HEK293T (cell line): ENCODE measurements at regions not wholly inside any gene's neighbourhood (a gene's known extent, or its start where the extent isn't known, plus 50 kb on each side); places are given as distances from the start of the nearest gene placed in this dataset.

Experiments
- CTCF ChIA-PET: fragments of 350-600 bp; formaldehyde crosslinking; extraction: SDS; loops from one replicate; lab custom pipeline; 2021; ENCODE audit warnings: antibody characterized with exemption, inconsistent platforms; lab: Yijun Ruan, JAX
- POLR2A ChIA-PET: fragments of 350-600 bp; formaldehyde crosslinking; extraction: SDS; loops from one replicate; lab custom pipeline; 2020; ENCODE audit warnings: antibody characterized with exemption, inconsistent platforms; lab: Yijun Ruan, JAX
- DNase-seq: peaks from one replicate; pipeline ENCODE4 v3.0.0; 2012; ENCODE audit warnings: mixed read lengths; ENCODE audit errors: extremely low spot score
- ARNT ChIP-seq: fragments of 450-650 bp; IDR thresholded peaks from 2 replicates; pipeline ENCODE4 v1.6.1; 2017; ENCODE audit warnings: mild to moderate bottlenecking
- BHLHE40 ChIP-seq: fragments of 450-650 bp; IDR thresholded peaks from 2 replicates; pipeline ENCODE4 v1.6.1; 2016; ENCODE audit warnings: mild to moderate bottlenecking, moderate library complexity, borderline replicate concordance
- CTBP1 ChIP-seq: fragments of 450-650 bp; IDR thresholded peaks from 2 replicates; pipeline ENCODE4 v1.6.1; 2016; ENCODE audit warnings: borderline replicate concordance
- ELF4 ChIP-seq: fragments of 450-650 bp; IDR thresholded peaks from 2 replicates; pipeline ENCODE4 v1.6.1; 2017; ENCODE audit warnings: antibody characterized with exemption
- FOXA1 ChIP-seq: fragments of 450-650 bp; IDR thresholded peaks from 2 replicates; pipeline ENCODE4 v1.6.1; 2016; ENCODE audit warnings: mild to moderate bottlenecking
- FOXK2 ChIP-seq: fragments of 450-650 bp; IDR thresholded peaks from 2 replicates; pipeline ENCODE4 v1.6.1; 2016; ENCODE audit warnings: mild to moderate bottlenecking
- FOXM1 ChIP-seq: fragments of 450-650 bp; IDR thresholded peaks from 2 replicates; pipeline ENCODE4 v1.6.1; 2017; ENCODE audit warnings: mild to moderate bottlenecking, borderline replicate concordance
- HDGF ChIP-seq: fragments of 450-650 bp; IDR thresholded peaks from 2 replicates; pipeline ENCODE4 v1.6.1; 2017; ENCODE audit warnings: antibody characterized with exemption, borderline replicate concordance
- L3MBTL2 ChIP-seq: fragments of 450-650 bp; conservative IDR thresholded peaks from 2 replicates; pipeline ENCODE4 v1.6.1; 2016; ENCODE audit warnings: mild to moderate bottlenecking
- LEF1 ChIP-seq: fragments of 450-650 bp; IDR thresholded peaks from 2 replicates; pipeline ENCODE4 v1.6.1; 2017; ENCODE audit warnings: mild to moderate bottlenecking, borderline replicate concordance
- NFRKB ChIP-seq: fragments of 450-650 bp; IDR thresholded peaks from 2 replicates; pipeline ENCODE4 v1.6.1; 2016; ENCODE audit warnings: mild to moderate bottlenecking, moderate library complexity
- SP1 ChIP-seq: fragments of 450-650 bp; IDR thresholded peaks from 2 replicates; pipeline ENCODE4 v1.6.1; 2017
- SUZ12 ChIP-seq: fragments of 450-650 bp; IDR thresholded peaks from 2 replicates; pipeline ENCODE4 v1.6.1; 2016; ENCODE audit warnings: mild to moderate bottlenecking
- TARDBP ChIP-seq: fragments of 450-650 bp; IDR thresholded peaks from 2 replicates; pipeline ENCODE4 v1.6.1; 2016
- ZNF384 ChIP-seq: fragments of 450-650 bp; IDR thresholded peaks from 2 replicates; pipeline ENCODE4 v1.6.1; 2016
- TF ChIP-seq, protein P1 (sequence below): fragments of 450-650 bp; IDR thresholded peaks from 2 replicates; pipeline ENCODE4 v1.6.1; 2016

DNA sequence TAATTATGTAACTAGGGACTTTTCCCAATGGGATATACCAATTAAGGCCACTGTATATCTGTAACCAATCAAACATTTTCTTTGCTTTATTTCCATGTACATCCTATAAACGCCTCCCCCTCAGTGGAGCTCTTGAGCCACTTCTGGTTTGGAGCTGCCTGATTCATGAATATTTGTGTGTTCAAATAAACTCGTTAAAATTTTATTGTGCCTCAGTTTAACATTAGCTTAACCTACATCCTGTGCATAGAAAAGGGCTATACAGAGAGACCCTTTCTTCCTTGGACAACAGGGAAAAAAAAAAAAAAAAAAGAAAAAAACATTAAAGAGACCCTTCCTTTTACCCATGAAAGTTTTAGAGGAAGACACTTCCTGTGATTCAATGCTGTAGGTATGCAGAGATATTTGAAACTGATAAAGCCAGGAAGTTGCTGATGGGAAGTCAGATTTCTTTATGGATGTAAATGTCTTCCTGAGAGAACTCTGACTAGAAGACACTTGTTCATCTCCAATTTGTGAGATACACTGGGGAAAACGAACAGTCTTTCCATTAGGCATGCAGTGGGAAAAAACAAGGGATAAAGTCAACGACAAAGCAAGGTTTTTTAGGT is 614.6 kb upstream of the SOX11 start:
- POLR2A ChIA-PET: no interaction called here

DNA sequence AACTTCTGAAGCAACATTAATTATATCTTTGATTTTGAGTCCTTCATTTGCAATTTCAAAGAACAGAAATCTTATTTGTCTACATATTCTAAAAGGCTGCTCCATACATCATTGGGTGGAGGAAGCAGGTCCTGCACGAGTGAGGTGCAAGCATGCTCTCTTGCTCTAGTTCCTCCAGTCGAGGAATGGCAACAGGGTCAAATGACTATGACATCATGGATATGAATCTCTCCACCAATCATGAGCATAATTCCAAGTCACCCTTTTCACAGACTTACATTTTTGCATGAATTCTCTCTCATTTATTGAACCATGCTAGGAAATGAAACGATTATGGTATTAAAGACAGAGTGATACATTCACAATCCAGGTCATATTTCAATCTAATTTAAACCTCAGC is 608.8 kb upstream of the SOX11 start:
- TF ChIP-seq L3MBTL2 (no peak), TARDBP (no peak), FOXK2 (no peak), CTBP1 (no peak), FOXM1 (no peak), SP1 (no peak), NFRKB (no peak), LEF1 (no peak), ELF4 (no peak), ARNT (no peak), ZNF384 (no peak), FOXA1 (no peak), BHLHE40 (no peak)
- TF ChIP-seq, protein P1, sequence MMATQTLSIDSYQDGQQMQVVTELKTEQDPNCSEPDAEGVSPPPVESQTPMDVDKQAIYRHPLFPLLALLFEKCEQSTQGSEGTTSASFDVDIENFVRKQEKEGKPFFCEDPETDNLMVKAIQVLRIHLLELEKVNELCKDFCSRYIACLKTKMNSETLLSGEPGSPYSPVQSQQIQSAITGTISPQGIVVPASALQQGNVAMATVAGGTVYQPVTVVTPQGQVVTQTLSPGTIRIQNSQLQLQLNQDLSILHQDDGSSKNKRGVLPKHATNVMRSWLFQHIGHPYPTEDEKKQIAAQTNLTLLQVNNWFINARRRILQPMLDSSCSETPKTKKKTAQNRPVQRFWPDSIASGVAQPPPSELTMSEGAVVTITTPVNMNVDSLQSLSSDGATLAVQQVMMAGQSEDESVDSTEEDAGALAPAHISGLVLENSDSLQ: no peak
- POLR2A ChIA-PET: no interaction called here
- CTCF ChIA-PET: no interaction called here
- DNase-seq: no peak

More for the DNA sequence above, 614.6 kb upstream of the SOX11 start:
- DNase-seq: no peak
- CTCF ChIA-PET: no interaction called here
- no peak for TF ChIP-seq L3MBTL2
- TF ChIP-seq FOXK2: no peak
- no peak for TF ChIP-seq ZNF384
- no peak for TF ChIP-seq FOXA1
- no peak for TF ChIP-seq SUZ12
- no peak for TF ChIP-seq BHLHE40
- no peak for TF ChIP-seq ARNT
- TF ChIP-seq, protein P1: no peak
- no peak for TF ChIP-seq HDGF
- no peak for TF ChIP-seq TARDBP
- no peak for TF ChIP-seq ELF4
- TF ChIP-seq CTBP1: no peak
- no peak for TF ChIP-seq FOXM1
- no peak for TF ChIP-seq LEF1
- TF ChIP-seq SP1: no peak
- no peak for TF ChIP-seq NFRKB

DNA sequence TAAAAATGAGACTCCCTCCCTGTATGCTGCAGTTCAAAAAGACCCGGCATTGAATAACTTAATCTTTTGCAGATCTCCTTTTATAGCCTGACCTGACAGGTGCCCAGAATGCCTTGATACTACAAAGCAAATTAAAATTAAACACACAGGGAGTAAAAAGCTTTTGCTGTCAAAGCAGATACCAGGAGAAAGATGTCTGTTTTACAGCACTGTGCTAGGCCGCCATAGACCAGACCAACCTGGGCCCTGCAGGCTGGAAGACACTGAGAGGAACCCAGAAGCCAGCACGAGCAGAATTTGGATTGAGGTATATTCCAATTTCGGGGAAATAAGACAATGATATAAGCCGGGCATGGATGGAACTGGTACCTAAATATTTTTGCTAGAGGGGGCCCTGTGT is 602.8 kb upstream of the SOX11 start:
- POLR2A ChIA-PET: no interaction called here
- TF ChIP-seq SUZ12: no peak
- TF ChIP-seq CTBP1: no peak
- TF ChIP-seq HDGF: no peak
- no peak for TF ChIP-seq SP1
- no peak for TF ChIP-seq ELF4
- no peak for TF ChIP-seq TARDBP
- DNase-seq: no peak
- CTCF ChIA-PET: no interaction called here

DNA sequence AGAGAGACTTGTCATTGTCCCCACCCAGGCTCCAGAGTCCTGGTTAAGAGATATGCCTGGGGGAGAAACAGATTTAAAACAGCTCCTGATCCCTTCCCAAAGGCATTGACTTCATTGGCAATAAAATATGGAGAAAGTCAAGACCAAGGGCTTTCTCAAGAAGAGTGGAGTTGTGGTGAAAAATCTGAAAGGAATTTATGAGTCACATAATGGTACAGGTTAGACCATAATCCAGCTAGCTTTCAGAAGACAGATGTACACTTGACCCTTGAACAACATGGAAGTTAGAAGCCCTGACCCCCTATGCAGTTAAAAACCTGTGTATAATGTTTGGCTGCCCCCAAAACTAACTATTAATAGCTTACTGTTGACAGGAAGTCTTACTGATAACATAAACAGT is 599.1 kb upstream of the SOX11 start:
- ChIA-PET CTCF (no interaction called here), POLR2A (no interaction called here)
- DNase-seq: no peak
- TF ChIP-seq FOXA1 (no peak), BHLHE40 (no peak), L3MBTL2 (no peak), ELF4 (no peak), HDGF (no peak), LEF1 (no peak), FOXM1 (no peak), SUZ12 (no peak), TARDBP (no peak), ARNT (no peak), CTBP1 (no peak), ZNF384 (no peak), NFRKB (no peak), SP1 (no peak), FOXK2 (no peak)
- TF ChIP-seq, protein P1: no peak

DNA sequence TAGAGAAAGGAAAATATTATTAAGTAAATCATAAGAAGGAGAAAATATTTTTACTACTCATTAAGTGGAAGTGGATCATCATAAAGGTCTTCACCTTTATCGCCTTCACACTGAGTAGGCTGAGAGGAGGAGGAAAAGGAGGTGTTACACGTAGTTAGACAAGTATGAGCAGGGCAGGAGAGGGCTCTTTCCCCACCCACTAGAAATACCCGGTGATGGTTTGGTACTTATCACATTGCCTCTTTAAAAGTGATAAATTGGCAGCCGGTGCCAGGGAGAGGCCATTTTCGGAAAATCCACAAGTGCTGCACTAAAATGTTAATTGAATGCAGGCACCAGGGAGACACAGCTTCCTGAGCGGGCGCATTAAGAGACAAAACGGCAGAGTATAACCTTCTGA is 598.7 kb upstream of the SOX11 start:
- TF ChIP-seq SUZ12 (no peak), SP1 (no peak), FOXM1 (no peak), CTBP1 (no peak), HDGF (no peak), ZNF384 (no peak), ARNT (no peak), FOXA1 (no peak), TARDBP (no peak), FOXK2 (no peak), BHLHE40 (no peak)
- TF ChIP-seq, protein P1: no peak
- no peak for DNase-seq
- POLR2A ChIA-PET: no interaction called here
- CTCF ChIA-PET: no interaction called here

DNA sequence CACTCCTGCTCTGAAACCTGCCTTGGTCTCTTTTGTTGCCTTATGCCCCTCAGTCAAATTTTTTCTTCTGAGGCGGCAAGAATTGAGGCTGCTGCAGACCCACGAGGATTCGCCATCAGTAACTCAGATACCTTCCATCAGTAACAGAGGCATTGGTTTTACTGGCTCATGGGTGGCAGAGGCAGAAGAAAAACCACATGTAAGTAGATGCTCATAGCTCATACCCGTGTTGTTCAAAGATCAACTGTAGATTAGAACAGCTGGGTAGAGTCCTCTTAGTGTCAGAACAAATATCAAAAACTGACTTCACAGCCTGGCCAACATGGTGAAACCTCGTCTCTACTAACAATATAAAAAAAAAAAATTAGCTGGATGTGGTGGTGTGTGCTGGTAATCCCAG is 598.0 kb upstream of the SOX11 start:
- ChIA-PET CTCF (no interaction called here), POLR2A (no interaction called here)
- no peak for TF ChIP-seq ELF4
- no peak for DNase-seq
